T47D (cell line): ENCODE measurements at regions not wholly inside any gene's neighbourhood (a gene's known extent, or its start where the extent isn't known, plus 50 kb on each side); places are given as distances from the start of the nearest gene placed in this dataset.

Experiments used
- DNase-seq, 2 experiments: peaks; one replicate each; pipeline versions ENCODE4 v3.0.0 to v3.0.0-alpha.2; 2011 to 2012; ENCODE audit warnings: low read depth in 1 of 2, low spot score in 1 of 2
- JUND ChIP-seq: IDR thresholded peaks from 2 replicates; pipeline ENCODE4 v1.6.1; 2012; ENCODE audit warnings: low read depth
- in situ Hi-C: cut with HindIII; loops from 2 replicates; pipeline ENCODE4 v1.10.0; 2016; ENCODE audit warnings: low sequenced_read_pairs, low pct_unique_long_range_greater_than_20kb

DNA sequence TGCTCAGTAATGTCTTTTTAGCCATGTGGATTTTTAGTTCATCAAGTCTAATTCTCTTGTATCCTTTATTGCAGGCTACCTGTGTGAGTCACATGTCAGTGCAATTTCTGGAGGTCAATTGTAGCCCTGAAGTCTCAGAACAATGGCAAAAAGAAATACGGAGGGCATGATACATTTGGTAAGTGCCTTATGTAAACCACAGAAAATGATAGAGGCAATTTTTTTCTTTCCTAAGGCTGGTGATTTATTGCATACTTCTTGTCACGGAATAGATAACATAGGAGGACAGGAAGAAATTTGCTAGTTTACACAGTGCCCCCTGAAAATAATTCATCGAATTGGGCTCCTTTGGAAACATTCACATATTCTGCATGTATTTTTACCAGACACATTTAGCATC is 235.9 kb downstream of the DMRTA1 start:
- no peak for DNase-seq
- no peak for TF ChIP-seq JUND
- in situ Hi-C loops, result no loop called here

DNA sequence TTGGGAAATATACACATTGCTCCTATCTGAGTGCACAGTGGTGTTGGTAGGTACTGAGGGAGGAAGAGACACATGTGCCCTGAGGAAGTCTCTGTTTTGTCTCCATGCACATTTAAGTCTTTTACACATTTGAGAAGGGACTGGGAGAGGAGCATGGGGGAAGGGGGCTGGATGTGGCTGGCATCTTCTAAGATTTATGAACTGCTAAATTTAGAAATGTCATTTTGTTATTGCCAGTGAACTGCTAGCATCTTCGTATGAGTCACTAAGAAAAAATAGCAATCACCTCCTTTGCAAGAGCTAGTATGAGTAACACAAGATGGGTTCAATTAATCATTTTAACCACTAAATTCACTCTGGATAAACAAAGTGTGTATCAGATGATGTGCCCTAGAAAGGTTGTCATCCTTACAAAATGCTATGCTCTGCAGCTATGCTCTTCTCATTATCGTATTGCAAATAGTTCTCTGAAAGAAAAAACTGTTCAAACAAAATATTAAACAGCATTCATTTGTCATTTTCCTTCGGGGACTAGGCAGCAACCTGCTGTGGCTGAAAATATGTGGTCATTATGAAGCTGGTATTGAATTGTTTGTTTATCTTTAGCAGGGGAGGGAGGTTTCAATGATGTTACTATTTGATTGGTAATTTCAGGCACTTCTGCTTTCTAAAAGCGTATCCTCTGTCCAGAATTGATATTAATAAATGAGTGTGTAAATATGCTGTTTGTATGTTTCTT is 236.5 kb downstream of the DMRTA1 start:
- no peak for TF ChIP-seq JUND
- no peak for DNase-seq
- in situ Hi-C loops, result no loop called here

- no peak for TF ChIP-seq JUND
- in situ Hi-C loops, result no loop called here
- DNase-seq, result no peak
These were observed 237.1 kb downstream of the DMRTA1 start for GRCh38 chr9:22683700-22684075.

DNA sequence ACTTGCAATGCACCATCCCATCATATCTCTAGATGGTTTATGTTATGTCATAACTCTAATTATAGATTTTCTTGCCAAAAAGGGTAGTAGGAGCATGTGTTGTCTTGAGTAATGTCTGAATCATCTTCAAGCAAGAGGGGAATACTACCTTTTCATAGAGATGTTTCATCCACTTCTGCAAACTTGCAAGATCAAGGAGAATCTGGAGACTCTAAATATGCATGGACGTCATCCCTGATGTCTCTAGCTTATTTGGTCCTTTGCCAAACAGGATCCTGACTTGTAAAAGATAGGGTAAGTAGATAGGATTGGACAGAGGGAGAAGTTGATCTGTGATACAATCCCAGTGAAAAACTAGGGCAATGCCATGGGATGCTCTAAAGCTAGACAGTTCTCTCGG is 246.5 kb downstream of the DMRTA1 start:
- no peak for DNase-seq
- in situ Hi-C loops, result no loop called here
- no peak for TF ChIP-seq JUND

DNA sequence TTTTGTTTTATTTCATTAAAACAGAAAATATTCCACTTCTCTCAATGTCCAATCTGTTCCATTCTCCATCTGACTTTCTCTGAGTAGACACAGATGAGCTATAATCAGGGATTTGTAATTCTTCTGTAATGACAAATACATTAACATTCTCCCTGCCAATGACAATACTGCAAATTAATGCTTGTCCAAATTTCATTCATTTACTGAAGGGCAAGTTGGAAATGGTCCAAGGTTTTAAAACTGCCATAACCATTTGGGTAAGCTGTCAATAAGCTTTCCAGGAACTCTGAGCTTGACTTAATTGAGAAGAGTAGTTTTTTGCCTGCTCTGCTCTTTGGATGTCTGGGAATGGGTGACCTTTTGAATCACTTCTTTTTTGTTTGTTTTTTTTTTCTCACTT is 253.5 kb downstream of the DMRTA1 start:
- no peak for DNase-seq
- no peak for TF ChIP-seq JUND
- in situ Hi-C loops, result no loop called here

DNA sequence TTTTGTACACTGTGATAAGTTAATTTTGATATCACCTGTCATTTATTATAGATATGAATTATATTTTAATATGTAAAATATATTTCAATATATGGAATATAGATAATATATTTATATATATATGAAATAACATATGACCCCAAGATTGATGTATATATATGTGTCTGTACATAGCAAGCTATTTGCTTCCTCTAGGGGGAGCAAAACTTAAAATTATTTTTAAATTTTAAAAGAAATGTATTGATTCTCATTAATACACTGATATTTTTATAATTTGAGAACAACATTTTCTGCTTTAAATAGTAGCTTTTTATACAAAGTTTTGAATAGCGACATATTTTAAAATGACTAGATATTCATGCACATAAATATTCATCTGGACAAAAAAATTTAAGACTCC is 272.0 kb downstream of the DMRTA1 start:
- TF ChIP-seq JUND, result no peak
- in situ Hi-C loops, result no loop called here
- DNase-seq, result no peak

DNA sequence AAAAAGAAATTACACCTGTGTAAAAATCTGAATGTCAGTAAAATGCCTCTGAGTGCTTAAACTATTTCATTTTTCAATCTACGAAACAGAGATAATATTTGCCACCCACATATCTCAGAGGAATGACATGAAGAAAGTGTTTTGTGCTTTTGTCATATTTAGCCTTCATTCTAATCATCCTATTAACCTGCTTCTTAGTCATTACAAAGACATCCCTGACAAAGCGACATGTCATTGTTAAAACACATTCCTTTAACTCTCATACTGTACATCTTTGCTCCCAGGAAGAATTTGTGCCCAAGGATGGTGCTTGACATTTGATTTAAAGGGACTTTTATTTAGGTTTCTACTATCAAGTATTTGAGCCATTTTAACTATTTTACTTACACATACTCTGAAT is 275.9 kb downstream of the DMRTA1 start:
- no peak for DNase-seq
- in situ Hi-C loops, result no loop called here
- TF ChIP-seq JUND, result no peak

- TF ChIP-seq JUND, result no peak
- in situ Hi-C loops, result no loop called here
- DNase-seq, result peak in 1 of 2 experiments; percentile 0
These were observed 285.2 kb downstream of the DMRTA1 start for GRCh38 chr9:22731786-22732185.

DNA sequence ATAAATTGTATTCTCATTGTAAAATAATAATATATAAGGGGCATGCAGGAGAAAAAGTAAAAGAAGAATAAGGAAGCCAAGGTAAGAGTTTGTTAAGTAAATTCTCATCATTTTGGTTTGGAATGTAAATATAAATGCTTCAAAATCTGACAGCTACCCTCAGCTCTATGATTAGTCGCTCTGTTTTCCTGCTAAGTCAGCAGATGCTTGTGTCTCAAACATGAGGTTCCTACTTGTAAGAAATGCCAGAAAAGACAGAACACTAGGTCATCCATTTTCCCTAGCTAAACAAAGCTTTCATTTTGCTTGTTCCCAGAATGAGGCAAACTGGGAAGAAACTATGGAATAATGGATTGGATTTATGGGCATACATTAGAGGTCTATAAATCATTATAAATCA is 293.1 kb downstream of the DMRTA1 start:
- no peak for TF ChIP-seq JUND
- in situ Hi-C loops, result no loop called here

GRCh38 chr9:22740781-22741180 is 294.2 kb downstream of the DMRTA1 start:
- no peak for DNase-seq
- in situ Hi-C loops, result no loop called here
- no peak for TF ChIP-seq JUND

More for the DNA sequence above, 293.1 kb downstream of the DMRTA1 start:
- DNase-seq, result no peak

DNA sequence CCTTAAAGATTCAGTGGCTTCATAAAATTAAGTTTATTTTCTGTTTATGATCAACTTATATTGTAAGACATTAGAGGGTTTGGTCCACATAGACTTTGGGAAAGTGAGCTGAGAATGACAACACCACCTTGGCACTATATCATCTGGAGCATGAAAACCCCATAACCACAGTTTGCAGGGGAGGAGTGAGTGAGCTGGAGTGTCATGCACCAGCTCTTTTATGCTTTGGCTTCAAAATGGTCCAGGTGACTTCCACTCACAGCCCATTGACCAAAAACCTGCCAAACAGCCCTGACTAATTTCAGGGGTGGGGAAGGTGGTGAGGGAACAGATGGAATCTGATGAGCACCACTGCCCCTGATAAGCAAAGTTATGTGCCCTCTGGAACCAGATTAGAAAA is 295.8 kb downstream of the DMRTA1 start:
- no peak for TF ChIP-seq JUND
- DNase-seq, result no peak
- in situ Hi-C loops, result no loop called here

DNA sequence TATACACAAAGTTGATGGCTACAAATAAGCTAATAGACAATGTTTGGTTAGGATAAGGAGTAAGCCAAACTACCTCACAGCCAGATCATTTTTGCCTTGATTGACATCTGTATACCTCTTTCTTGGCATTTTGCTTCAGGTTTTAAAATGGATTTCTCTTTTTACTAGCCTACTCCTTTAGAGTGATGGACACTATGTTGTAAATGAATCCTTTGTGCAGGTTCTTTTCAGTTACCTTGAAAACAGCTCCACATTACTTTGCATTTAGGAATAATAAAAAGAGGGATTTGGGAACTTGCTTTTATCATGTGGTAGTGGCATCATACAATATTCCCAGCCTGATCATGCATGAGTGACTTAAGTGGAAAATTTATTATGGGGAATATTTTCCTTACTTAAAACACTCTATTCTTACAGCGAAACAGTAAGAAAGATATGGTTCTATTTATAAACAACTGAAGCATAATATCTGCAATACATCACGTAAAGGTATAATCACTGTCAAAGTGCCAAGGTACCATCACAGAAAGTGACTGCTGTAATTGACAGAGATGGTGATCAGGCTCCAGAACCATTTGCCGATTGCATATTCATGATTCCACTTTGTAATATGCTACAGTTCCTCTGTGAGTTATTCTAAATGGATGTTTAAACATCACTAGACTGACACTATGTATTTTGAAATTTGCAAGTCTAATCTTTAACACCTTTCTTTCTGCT is 327.0 kb downstream of the DMRTA1 start:
- TF ChIP-seq JUND, result no peak
- in situ Hi-C loops, result no loop called here
- no peak for DNase-seq

- in situ Hi-C loops, result no loop called here
- TF ChIP-seq JUND, result no peak
- no peak for DNase-seq
These were observed 343.7 kb downstream of the DMRTA1 start for GRCh38 chr9:22790329-22790728.
